ENCODE measurements at regions not wholly inside any gene's neighbourhood (a gene's known extent, or its start where the extent isn't known, plus 50 kb on each side); places are given as distances from the start of the nearest gene placed in this dataset.
A peak's percentile ranks its signal among the peaks of the same experiment; 100 is the strongest.

DNA sequence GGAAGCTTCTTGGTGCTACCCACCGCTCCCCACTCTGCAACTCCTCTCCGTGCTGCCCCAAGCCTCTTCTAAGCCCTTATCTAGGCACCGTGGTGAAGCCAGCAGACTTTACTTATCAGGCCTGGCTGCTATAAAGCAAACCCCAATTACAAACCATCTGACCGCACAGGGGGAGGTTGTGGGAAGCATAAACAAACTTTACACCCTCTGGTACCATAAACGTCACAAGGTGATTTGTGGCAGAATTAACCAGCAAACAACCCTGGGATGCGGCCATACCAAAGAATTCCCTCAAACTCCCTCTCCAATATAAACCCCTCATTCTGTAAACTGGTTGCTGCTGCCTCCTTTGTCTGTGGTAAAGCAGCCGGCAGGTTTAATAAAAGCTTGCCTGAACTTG lies 55.2 kb downstream of the MAGEC2 start:
- WGBS: 10% methylated on average over 7 of the region's 7 CpGs
- no peak for TF ChIP-seq POLR2AphosphoS5 (IDR thresholded peaks at IDR 0.05)
- TF ChIP-seq POLR2A (IDR thresholded peaks at IDR 0.05): no peak
- TF ChIP-seq, protein P1, sequence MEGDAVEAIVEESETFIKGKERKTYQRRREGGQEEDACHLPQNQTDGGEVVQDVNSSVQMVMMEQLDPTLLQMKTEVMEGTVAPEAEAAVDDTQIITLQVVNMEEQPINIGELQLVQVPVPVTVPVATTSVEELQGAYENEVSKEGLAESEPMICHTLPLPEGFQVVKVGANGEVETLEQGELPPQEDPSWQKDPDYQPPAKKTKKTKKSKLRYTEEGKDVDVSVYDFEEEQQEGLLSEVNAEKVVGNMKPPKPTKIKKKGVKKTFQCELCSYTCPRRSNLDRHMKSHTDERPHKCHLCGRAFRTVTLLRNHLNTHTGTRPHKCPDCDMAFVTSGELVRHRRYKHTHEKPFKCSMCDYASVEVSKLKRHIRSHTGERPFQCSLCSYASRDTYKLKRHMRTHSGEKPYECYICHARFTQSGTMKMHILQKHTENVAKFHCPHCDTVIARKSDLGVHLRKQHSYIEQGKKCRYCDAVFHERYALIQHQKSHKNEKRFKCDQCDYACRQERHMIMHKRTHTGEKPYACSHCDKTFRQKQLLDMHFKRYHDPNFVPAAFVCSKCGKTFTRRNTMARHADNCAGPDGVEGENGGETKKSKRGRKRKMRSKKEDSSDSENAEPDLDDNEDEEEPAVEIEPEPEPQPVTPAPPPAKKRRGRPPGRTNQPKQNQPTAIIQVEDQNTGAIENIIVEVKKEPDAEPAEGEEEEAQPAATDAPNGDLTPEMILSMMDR (IDR thresholded peaks at IDR 0.05): no peak
- H3K4me1 ChIP-seq (replicated peaks): no peaks in the 10 kb centered on the region
- H3K27me3 ChIP-seq (replicated peaks; ENCODE audit: insufficient read depth): no peaks in the 10 kb centered on the region
- H3K9me3 ChIP-seq: no peaks in the 10 kb centered on the region
- no peak for DNase-seq (ENCODE audit: low spot score)
- intact Hi-C loops (cut with DNase I): no loop called here
- no peaks in the 10 kb centered on the region for H3K36me3 ChIP-seq
- no peak overlapping the region for H3K4me3 ChIP-seq
- H3K27ac ChIP-seq: no peak overlapping the region

DNA sequence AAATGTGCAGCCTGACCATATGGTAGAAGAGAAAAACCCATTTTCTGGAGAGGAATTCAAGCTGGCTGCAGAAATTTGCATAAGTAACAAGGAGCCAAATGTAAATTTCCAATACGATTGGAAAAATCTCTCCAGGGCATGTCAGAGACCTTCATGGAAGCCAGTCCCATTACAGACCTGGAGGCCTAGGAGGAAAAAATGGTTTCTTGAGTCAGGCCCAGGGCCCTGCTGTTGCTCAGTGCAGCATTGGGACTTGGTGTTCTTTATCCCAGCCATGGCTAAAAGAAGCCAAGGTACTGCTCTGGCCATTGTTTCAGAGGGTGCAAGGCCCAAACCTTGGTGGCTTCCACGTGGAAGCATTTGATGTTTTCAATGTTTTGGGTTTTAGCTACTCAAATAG lies 70.6 kb downstream of the MAGEC2 start:
- no peak for DNase-seq (ENCODE audit: low spot score)
- intact Hi-C loops (cut with DNase I): no loop called here
- TF ChIP-seq POLR2AphosphoS5 (IDR thresholded peaks at IDR 0.05) (no peak), POLR2A (IDR thresholded peaks at IDR 0.05) (no peak)
- TF ChIP-seq, protein P1 (IDR thresholded peaks at IDR 0.05): no peak
- WGBS: 94% methylated on average over 2 of the region's 2 CpGs
- H3K27me3 ChIP-seq (replicated peaks; ENCODE audit: insufficient read depth): no peaks in the 10 kb centered on the region
- no peaks in the 10 kb centered on the region for H3K9me3 ChIP-seq
- no peaks in the 10 kb centered on the region for H3K36me3 ChIP-seq
- H3K4me1 ChIP-seq (replicated peaks): no peaks in the 10 kb centered on the region
- no peak overlapping the region for H3K4me3 ChIP-seq
- H3K27ac ChIP-seq: no peak overlapping the region

DNA sequence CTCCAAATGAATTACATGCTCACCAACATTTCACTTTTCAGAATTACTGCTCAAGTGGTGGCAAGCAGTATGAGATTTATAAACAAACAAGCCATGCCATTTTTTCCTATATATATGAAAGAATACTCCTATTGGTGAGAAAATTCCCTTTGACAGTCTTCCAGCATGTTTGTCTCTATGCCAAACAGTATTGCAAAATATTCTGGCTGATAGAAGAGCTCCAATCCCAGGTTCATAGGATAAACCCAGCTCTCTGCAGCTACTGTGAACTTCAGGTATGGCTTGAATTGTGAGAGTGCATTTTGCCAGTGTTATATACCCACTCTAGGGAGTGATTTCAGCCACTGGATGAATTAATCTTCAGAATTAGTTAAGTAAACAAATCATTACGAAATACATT lies 108.8 kb downstream of the MAGEC2 start:
- 35% methylated on average over 1 of the region's 1 CpG for WGBS
- no peak for DNase-seq (ENCODE audit: low spot score)

DNA sequence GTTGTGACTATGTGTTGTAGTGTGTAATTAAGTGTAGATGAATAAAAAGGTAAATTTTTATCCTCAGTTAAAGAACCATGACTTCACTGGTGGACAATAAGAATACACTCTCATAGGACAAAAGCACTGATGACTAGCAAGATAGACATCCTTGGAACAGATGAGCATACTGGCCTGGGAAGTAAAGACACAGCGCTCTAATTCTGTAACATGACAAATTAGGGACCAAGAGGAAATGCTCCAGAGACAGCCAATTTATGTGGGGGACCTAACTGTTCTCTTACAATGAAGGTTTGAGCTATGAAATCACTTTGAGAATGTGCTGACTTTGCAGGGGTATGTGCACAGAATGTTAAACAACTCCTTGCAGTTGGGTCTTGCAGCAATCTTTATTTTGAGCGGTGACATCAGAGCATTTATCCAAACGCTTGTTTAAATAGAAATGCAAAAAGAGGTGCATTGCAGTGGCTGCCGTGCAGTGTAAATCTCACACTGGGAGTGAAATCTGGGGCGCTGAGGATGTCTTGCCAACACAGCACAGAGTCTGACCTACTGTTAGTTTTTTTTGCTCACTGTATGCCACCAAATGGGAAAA lies 109.3 kb downstream of the MAGEC2 start:
- no peak overlapping the region for H3K4me3 ChIP-seq
- H3K27me3 ChIP-seq (replicated peaks; ENCODE audit: insufficient read depth): no peaks in the 10 kb centered on the region
- no peak overlapping the region for H3K27ac ChIP-seq
- H3K4me1 ChIP-seq (replicated peaks): no peaks in the 10 kb centered on the region
- no peaks in the 10 kb centered on the region for H3K9me3 ChIP-seq
- TF ChIP-seq POLR2A (IDR thresholded peaks at IDR 0.05) (no peak), POLR2AphosphoS5 (IDR thresholded peaks at IDR 0.05) (no peak)
- TF ChIP-seq, protein P1 (IDR thresholded peaks at IDR 0.05): no peak
- DNase-seq (ENCODE audit: low spot score): no peak
- no peaks in the 10 kb centered on the region for H3K36me3 ChIP-seq
- intact Hi-C loops (cut with DNase I): no loop called here
- WGBS: 33% methylated on average over 5 of the region's 5 CpGs

More for the DNA sequence above, 108.8 kb downstream of the MAGEC2 start:
- Histone ChIP-seq H3K4me3 (no peak overlapping the region), H3K4me1 (replicated peaks) (no peaks in the 10 kb centered on the region), H3K27me3 (replicated peaks; ENCODE audit: insufficient read depth) (no peaks in the 10 kb centered on the region), H3K36me3 (no peaks in the 10 kb centered on the region), H3K9me3 (no peaks in the 10 kb centered on the region), H3K27ac (no peak overlapping the region)
- intact Hi-C loops (cut with DNase I): no loop called here
- TF ChIP-seq, protein P1 (IDR thresholded peaks at IDR 0.05): no peak
- no peak for TF ChIP-seq POLR2AphosphoS5 (IDR thresholded peaks at IDR 0.05)
- no peak for TF ChIP-seq POLR2A (IDR thresholded peaks at IDR 0.05)

- H3K27ac ChIP-seq: no peak overlapping the region
- no peaks in the 10 kb centered on the region for H3K36me3 ChIP-seq
- no peaks in the 10 kb centered on the region for H3K27me3 ChIP-seq (replicated peaks; ENCODE audit: insufficient read depth)
- no peak for TF ChIP-seq POLR2AphosphoS5 (IDR thresholded peaks at IDR 0.05)
- no peak for TF ChIP-seq POLR2A (IDR thresholded peaks at IDR 0.05)
- TF ChIP-seq, protein P1 (IDR thresholded peaks at IDR 0.05): peak in 2 of 4 experiments; percentile 3 to 22
- DNase-seq (ENCODE audit: low spot score): no peak
- no peaks in the 10 kb centered on the region for H3K9me3 ChIP-seq
- H3K4me3 ChIP-seq: no peak overlapping the region
- intact Hi-C loops (cut with DNase I): no loop called here
- H3K4me1 ChIP-seq (replicated peaks): no peaks in the 10 kb centered on the region
- WGBS: 24% methylated on average over 1 of the region's 1 CpG
Observed at GRCh38 chrX:142089193-142089592, 115.9 kb downstream of the MAGEC2 start.
